Naive thymus-derived CD4-positive, alpha-beta T cell (primary cell): ENCODE measurements at regions not wholly inside any gene's neighbourhood (a gene's known extent, or its start where the extent isn't known, plus 50 kb on each side); places are given as distances from the start of the nearest gene placed in this dataset.
"Not testable (repeated sequence)": the region's sequence is repeated elsewhere in the genome, so short reads cannot be mapped to it uniquely, and the experiment has no call there.

Experiments used
- ATAC-seq: fragments of 150-1000 bp; cut with Tn5 transposase; 2 replicates; pipeline ENCODE4 v1.10.0; 2021; ENCODE audit warnings: mild to moderate bottlenecking, moderate library complexity
- CTCF ChIA-PET: fragments of 350-600 bp; sonication (Branson Sonifier 250); formaldehyde crosslinking; loops from one replicate; lab custom pipeline; 2021; ENCODE audit warnings: antibody characterized with exemption; lab: Charles Lee
- POLR2A ChIA-PET: fragments of 350-600 bp; sonication (Branson Sonifier 250); formaldehyde crosslinking; loops from one replicate; lab custom pipeline; 2021; ENCODE audit warnings: antibody characterized with exemption, inconsistent platforms; lab: Charles Lee
- DNase-seq, 9 donors: peaks; one replicate each; pipeline versions ENCODE4 v3.0.0 to v3.0.0-alpha.2; 2020 to 2022; ENCODE audit warnings: mixed read lengths in 1 of 9
- H3K27ac ChIP-seq: one replicate; pipeline ENCODE4 v1.7.0; 2013; ENCODE audit warnings: mild to moderate bottlenecking, low read depth, low read length, moderate library complexity
- H3K27me3 ChIP-seq, 2 donors: one replicate each; pipeline ENCODE4 v1.7.0; 2013; ENCODE audit warnings: low read length in 2 of 2, mild to moderate bottlenecking in 2 of 2, moderate library complexity in 2 of 2; ENCODE audit not compliant: control insufficient read depth in 2 of 2, insufficient read depth in 2 of 2
- H3K36me3 ChIP-seq, 3 experiments: 1 replicate in 2 of 3; 2 replicates in 1 of 3; pipeline ENCODE4 v1.7.0; 2013; ENCODE audit warnings: low read length in 3 of 3, mild to moderate bottlenecking in 3 of 3, moderate library complexity in 1 of 3; ENCODE audit not compliant: insufficient read depth in 3 of 3, control insufficient read depth in 2 of 3
- H3K4me1 ChIP-seq, 2 donors: one replicate each; pipeline ENCODE4 v1.7.0; 2013; ENCODE audit warnings: low read length in 2 of 2, mild to moderate bottlenecking in 2 of 2, moderate library complexity in 1 of 2; ENCODE audit not compliant: control insufficient read depth in 2 of 2, insufficient read depth in 2 of 2
- H3K4me3 ChIP-seq: 2 replicates; pipeline ENCODE4 v1.7.0; 2013; ENCODE audit warnings: mild to moderate bottlenecking, low read length
- H3K9me3 ChIP-seq, 3 experiments: 1 replicate in 2 of 3; 2 replicates in 1 of 3; pipeline ENCODE4 v1.7.0; 2013; ENCODE audit warnings: low read length in 3 of 3; ENCODE audit not compliant: control insufficient read depth in 2 of 3
- H3K27ac Mint-ChIP-seq, 9 donors: one replicate each; pipeline ENCODE4 v1.8.0; 2020 to 2022; ENCODE audit warnings: mixed read lengths in 9 of 9, mild to moderate bottlenecking in 8 of 9, moderate library complexity in 5 of 9, inconsistent platforms in 2 of 9
- H3K27me3 Mint-ChIP-seq, 5 donors: one replicate each; pipeline ENCODE4 v1.8.0; 2021 to 2022; ENCODE audit warnings: mixed read lengths in 5 of 5, mild to moderate bottlenecking in 1 of 5
- H3K36me3 Mint-ChIP-seq, 5 donors: one replicate each; pipeline ENCODE4 v1.8.0; 2020 to 2022; ENCODE audit warnings: mixed read lengths in 5 of 5, mild to moderate bottlenecking in 3 of 5, inconsistent platforms in 1 of 5
- H3K4me1 Mint-ChIP-seq, 7 donors: one replicate each; pipeline ENCODE4 v1.8.0; 2020 to 2022; ENCODE audit warnings: mixed read lengths in 7 of 7, mild to moderate bottlenecking in 3 of 7, inconsistent platforms in 1 of 7
- H3K4me3 Mint-ChIP-seq, 10 donors: one replicate each; pipeline ENCODE4 v1.8.0; 2020 to 2022; ENCODE audit warnings: mild to moderate bottlenecking in 10 of 10, mixed read lengths in 10 of 10, moderate library complexity in 6 of 10, inconsistent platforms in 2 of 10
- H3K9me3 Mint-ChIP-seq, 11 donors: one replicate each; pipeline ENCODE4 v1.8.0; 2020 to 2022; ENCODE audit warnings: mixed read lengths in 11 of 11, mild to moderate bottlenecking in 4 of 11, inconsistent platforms in 1 of 11, moderate library complexity in 1 of 11
- intact Hi-C, 2 donors: fragments of 100-400 bp; cut with micrococcal nuclease; formaldehyde crosslinking; loops; one replicate each; pipeline ENCODE4 v1.15.1; 2023

GRCh38 chr2:52288596-52288995 is 1256.7 kb upstream of the NRXN1 start:
- peaks cover 0 to 13% (median 5%) of the 10 kb centered on the region in 11 donors for H3K9me3 Mint-ChIP-seq
- no peak for ATAC-seq
- Histone ChIP-seq H3K4me1 (no peaks in the 10 kb centered on the region), H3K27me3 (no peaks in the 10 kb centered on the region), H3K36me3 (no peaks in the 10 kb centered on the region), H3K9me3 (no peaks in the 10 kb centered on the region), H3K4me3 (no peak overlapping the region), H3K27ac (no peak overlapping the region)
- ChIA-PET POLR2A (no interaction called here), CTCF (no interaction called here)
- H3K27ac Mint-ChIP-seq: no peak overlapping the region
- H3K27me3 Mint-ChIP-seq: no peaks in the 10 kb centered on the region
- H3K4me3 Mint-ChIP-seq: no peak overlapping the region
- intact Hi-C loops: no loop called here
- H3K36me3 Mint-ChIP-seq: no peaks in the 10 kb centered on the region
- no peaks in the 10 kb centered on the region for H3K4me1 Mint-ChIP-seq
- no peak for DNase-seq

GRCh38 chr2:52269696-52270485 is 1238.0 kb upstream of the NRXN1 start:
- Mint-ChIP-seq H3K27me3 (no peaks in the 10 kb centered on the region), H3K4me3 (no peak overlapping the region), H3K4me1 (no peaks in the 10 kb centered on the region), H3K36me3 (no peaks in the 10 kb centered on the region), H3K9me3 (peaks cover 0 to 22% (median 9%) of the 10 kb centered on the region in 11 donors), H3K27ac (no peak overlapping the region)
- ChIA-PET CTCF (no interaction called here), POLR2A (no interaction called here)
- Histone ChIP-seq H3K36me3 (no peaks in the 10 kb centered on the region), H3K4me3 (no peak overlapping the region), H3K27ac (no peak overlapping the region), H3K4me1 (no peaks in the 10 kb centered on the region), H3K9me3 (no peaks in the 10 kb centered on the region), H3K27me3 (no peaks in the 10 kb centered on the region)
- DNase-seq: no peak
- no peak for ATAC-seq
- intact Hi-C loops: no loop called here

GRCh38 chr2:52264911-52265310 is 1233.0 kb upstream of the NRXN1 start:
- Histone ChIP-seq H3K27ac (no peak overlapping the region), H3K27me3 (no peaks in the 10 kb centered on the region), H3K4me1 (no peaks in the 10 kb centered on the region), H3K9me3 (no peaks in the 10 kb centered on the region), H3K36me3 (no peaks in the 10 kb centered on the region), H3K4me3 (no peak overlapping the region)
- no peaks in the 10 kb centered on the region for H3K4me1 Mint-ChIP-seq
- no peak overlapping the region for H3K27ac Mint-ChIP-seq
- ChIA-PET CTCF (no interaction called here), POLR2A (no interaction called here)
- H3K4me3 Mint-ChIP-seq: no peak overlapping the region
- no peak for DNase-seq
- ATAC-seq: no peak
- H3K36me3 Mint-ChIP-seq: no peaks in the 10 kb centered on the region
- peaks cover 0 to 19% (median 5%) of the 10 kb centered on the region in 11 donors for H3K9me3 Mint-ChIP-seq
- intact Hi-C loops: no loop called here
- no peaks in the 10 kb centered on the region for H3K27me3 Mint-ChIP-seq

- intact Hi-C loops: no loop called here
- Mint-ChIP-seq H3K36me3 (no peaks in the 10 kb centered on the region), H3K27me3 (no peaks in the 10 kb centered on the region), H3K4me1 (no peaks in the 10 kb centered on the region), H3K27ac (no peak overlapping the region), H3K4me3 (no peak overlapping the region), H3K9me3 (peaks cover 0 to 19% (median 5%) of the 10 kb centered on the region in 11 donors)
- no peak overlapping the region for H3K4me3 ChIP-seq
- no peaks in the 10 kb centered on the region for H3K36me3 ChIP-seq
- H3K27me3 ChIP-seq: no peaks in the 10 kb centered on the region
- no peak overlapping the region for H3K27ac ChIP-seq
- H3K9me3 ChIP-seq: no peaks in the 10 kb centered on the region
- no peaks in the 10 kb centered on the region for H3K4me1 ChIP-seq
- CTCF ChIA-PET: no interaction called here
- DNase-seq (no peak), ATAC-seq (no peak)
- POLR2A ChIA-PET: no interaction called here
These were observed 1232.6 kb upstream of the NRXN1 start for GRCh38 chr2:52264488-52264887.

- intact Hi-C loops: no loop called here
- Histone ChIP-seq H3K27me3 (no peaks in the 10 kb centered on the region), H3K27ac (no peak overlapping the region), H3K36me3 (no peaks in the 10 kb centered on the region), H3K9me3 (no peaks in the 10 kb centered on the region), H3K4me3 (no peak overlapping the region), H3K4me1 (no peaks in the 10 kb centered on the region)
- Mint-ChIP-seq H3K9me3 (peaks cover 0 to 12% (median 5%) of the 10 kb centered on the region in 11 donors), H3K4me3 (no peak overlapping the region), H3K27me3 (no peaks in the 10 kb centered on the region), H3K36me3 (no peaks in the 10 kb centered on the region), H3K27ac (no peak overlapping the region), H3K4me1 (no peaks in the 10 kb centered on the region)
- ATAC-seq (no peak), DNase-seq (no peak)
- ChIA-PET CTCF (no interaction called here), POLR2A (no interaction called here)
These were observed 1229.0 kb upstream of the NRXN1 start for GRCh38 chr2:52260904-52261303.

GRCh38 chr2:52258967-52259366 is 1227.0 kb upstream of the NRXN1 start:
- not testable (repeated sequence) for H3K27ac Mint-ChIP-seq, H3K36me3 Mint-ChIP-seq

GRCh38 chr2:52258038-52258437 is 1226.1 kb upstream of the NRXN1 start:
- Histone ChIP-seq H3K27ac (no peak overlapping the region), H3K4me1 (no peaks in the 10 kb centered on the region), H3K9me3 (no peaks in the 10 kb centered on the region), H3K36me3 (no peaks in the 10 kb centered on the region), H3K27me3 (no peaks in the 10 kb centered on the region), H3K4me3 (no peak overlapping the region)
- Mint-ChIP-seq H3K36me3 (no peaks in the 10 kb centered on the region), H3K27me3 (no peaks in the 10 kb centered on the region), H3K4me3 (no peak overlapping the region), H3K9me3 (peaks cover 0 to 19% (median 4%) of the 10 kb centered on the region in 11 donors), H3K27ac (no peak overlapping the region), H3K4me1 (no peaks in the 10 kb centered on the region)
- DNase-seq: no peak
- intact Hi-C loops: no loop called here
- no peak for ATAC-seq
- ChIA-PET POLR2A (no interaction called here), CTCF (no interaction called here)

More at GRCh38 chr2:52258967-52259366, 1227.0 kb upstream of the NRXN1 start:
- H3K27me3 ChIP-seq, H3K27ac ChIP-seq, ATAC-seq, H3K4me3 ChIP-seq, H3K9me3 ChIP-seq, DNase-seq, CTCF ChIA-PET, H3K36me3 ChIP-seq, H3K4me1 ChIP-seq, H3K27me3 Mint-ChIP-seq, H3K4me3 Mint-ChIP-seq, H3K4me1 Mint-ChIP-seq, POLR2A ChIA-PET, intact Hi-C loops: not testable (repeated sequence)
- H3K9me3 Mint-ChIP-seq: peaks cover 0 to 18% (median 6%) of the 10 kb centered on the region in 11 donors
